GM12878 (cell line): ENCODE measurements at regions not wholly inside any gene's neighbourhood (a gene's known extent, or its start where the extent isn't known, plus 50 kb on each side); places are given as distances from the start of the nearest gene placed in this dataset.

ENCODE experiments used
- ATAC-seq: fragments of 200-7000 bp; cut with Tn5 transposase; 3 replicates; pipeline ENCODE4 v1.9.1; 2020; ENCODE audit warnings: mild to moderate bottlenecking, moderate library complexity
- BruUV-seq: library from RNA; stranded (reverse); fragments of 400-500 nt; replicated peaks from 2 replicates; lab custom pipeline; 2021; lab: Mats Ljungman, UMichigan
- CTCF ChIA-PET: fragments of 300-600 bp; sonication (Branson Sonifier 250); formaldehyde crosslinking; extraction: SDS; loops from one replicate; lab custom pipeline; 2021; ENCODE audit warnings: inconsistent platforms; lab: Yijun Ruan, JAX
- POLR2A ChIA-PET: fragments of 350-600 bp; formaldehyde crosslinking; extraction: SDS; loops from one replicate; lab custom pipeline; 2021; ENCODE audit warnings: inconsistent platforms; lab: Charles Lee
- RAD21 ChIA-PET: fragments of 300-600 bp; sonication (Branson Sonifier 250); formaldehyde crosslinking; loops from one replicate; lab custom pipeline; 2023; ENCODE audit warnings: antibody characterized with exemption; ENCODE audit not compliant: unreplicated experiment; lab: Charles Lee
- SMC1A ChIA-PET: fragments of 300-600 bp; sonication (Branson Sonifier 250); formaldehyde crosslinking; loops from one replicate; lab custom pipeline; 2023; ENCODE audit not compliant: unreplicated experiment, uncharacterized antibody; lab: Charles Lee
- DNase-seq: peaks from one replicate; pipeline ENCODE4 v3.0.0-alpha.2; 2011; ENCODE audit warnings: low read depth, low spot score
- FAIRE-seq: peaks from 3 replicates; lab custom pipeline; 2011; peaks lifted over from hg19 to GRCh38; lab: Jason Lieb, UNC
- H2AFZ ChIP-seq: 2 replicates; pipeline ENCODE4 v1.6.0; 2011; ENCODE audit warnings: low read depth, low read length, control low read depth; ENCODE audit not compliant: control insufficient read depth
- H3K27ac ChIP-seq: 2 replicates; pipeline ENCODE4 v1.5.1; 2011; ENCODE audit warnings: control low read depth; ENCODE audit not compliant: control insufficient read depth, insufficient read depth
- H3K27me3 ChIP-seq, 2 experiments: replicated peaks in 1 of 2; 2 replicates each; pipeline versions ENCODE4 v1.6.0 to v1.6.1; 2011; ENCODE audit warnings: low read length in 1 of 2; ENCODE audit not compliant: control insufficient read depth in 2 of 2, insufficient read depth in 2 of 2
- H3K36me3 ChIP-seq, 2 experiments: 2 replicates each; pipeline ENCODE4 v1.5.1; 2011; ENCODE audit warnings: low read length in 1 of 2; ENCODE audit not compliant: control insufficient read depth in 2 of 2, insufficient read depth in 2 of 2
- H3K4me1 ChIP-seq: 2 replicates; pipeline ENCODE4 v1.6.1; 2011; ENCODE audit warnings: mild to moderate bottlenecking, low read length, moderate library complexity, mixed read lengths; ENCODE audit not compliant: control insufficient read depth, insufficient read depth
- H3K4me2 ChIP-seq: 2 replicates; pipeline ENCODE4 v1.6.0; 2011; ENCODE audit warnings: control low read depth; ENCODE audit not compliant: control insufficient read depth, insufficient read depth
- H3K4me3 ChIP-seq: fragments of 200-600 bp; sonication (generic); 2 replicates; pipeline ENCODE4 v1.5.1; 2016
- H3K79me2 ChIP-seq: 2 replicates; pipeline ENCODE4 v1.6.0; 2011; ENCODE audit warnings: low read length; ENCODE audit not compliant: control insufficient read depth, insufficient read depth
- H3K9ac ChIP-seq: 2 replicates; pipeline ENCODE4 v1.8.0; 2011; ENCODE audit warnings: low read length, control low read depth, mixed read lengths; ENCODE audit not compliant: control insufficient read depth, insufficient read depth
- H3K9me3 ChIP-seq: replicated peaks from 3 replicates; pipeline ENCODE4 v1.5.1; 2011; ENCODE audit warnings: mild to moderate bottlenecking, low read length; ENCODE audit not compliant: control insufficient read depth, insufficient read depth
- H4K20me1 ChIP-seq: 2 replicates; pipeline ENCODE4 v1.6.0; 2011; ENCODE audit not compliant: control insufficient read depth, insufficient read depth
- BRCA1 ChIP-seq: IDR thresholded peaks from 2 replicates; pipeline ENCODE4 v1.6.1; 2011; ENCODE audit warnings: low read depth, low read length, improper control_type of control experiment
- CBX5 ChIP-seq: sonication (generic); IDR thresholded peaks from 2 replicates; pipeline ENCODE4 v1.6.1; 2016; ENCODE audit warnings: low read depth, moderate library complexity, mild to moderate bottlenecking, inconsistent platforms
- EGR1 ChIP-seq, 2 experiments: IDR thresholded peaks; 1 replicate in 1 of 2; 2 replicates in 1 of 2; pipeline ENCODE4 v1.6.1; 2011 to 2012; ENCODE audit warnings: low read depth in 2 of 2, low read length in 2 of 2, borderline replicate concordance in 1 of 2, mild to moderate bottlenecking in 1 of 2, moderate library complexity in 1 of 2
- HDGF ChIP-seq: fragments of 450-650 bp; IDR thresholded peaks from 2 replicates; pipeline ENCODE4 v1.6.1; 2016; ENCODE audit warnings: antibody characterized with exemption
- IKZF2 ChIP-seq, 2 experiments: fragments of 450-650 bp; IDR thresholded peaks; 2 replicates each; pipeline ENCODE4 v1.6.1; 2017; ENCODE audit warnings: mild to moderate bottlenecking in 2 of 2, moderate library complexity in 2 of 2
- RUNX3 ChIP-seq: IDR thresholded peaks from 2 replicates; pipeline ENCODE4 v1.6.1; 2012; ENCODE audit warnings: low read length, inconsistent platforms
- SIN3A ChIP-seq: IDR thresholded peaks from 2 replicates; pipeline ENCODE4 v1.6.1; 2012; ENCODE audit warnings: low read depth, low read length, improper control_type of control experiment
- SIX5 ChIP-seq: IDR thresholded peaks from 2 replicates; pipeline ENCODE4 v1.6.1; 2011; ENCODE audit warnings: mild to moderate bottlenecking, low read depth, low read length, moderate library complexity; ENCODE audit not compliant: severe bottlenecking
- SMAD5 ChIP-seq: IDR thresholded peaks from 2 replicates; pipeline ENCODE4 v1.6.1; 2016; ENCODE audit warnings: antibody characterized with exemption, low read depth
- TARDBP ChIP-seq: IDR thresholded peaks from 2 replicates; pipeline ENCODE4 v1.6.1; 2016; ENCODE audit warnings: borderline replicate concordance
- WRNIP1 ChIP-seq: IDR thresholded peaks from 2 replicates; pipeline ENCODE4 v1.6.1; 2011; ENCODE audit warnings: low read depth, low read length, improper control_type of control experiment, borderline replicate concordance
- ZNF207 ChIP-seq: fragments of 450-650 bp; IDR thresholded peaks from 2 replicates; pipeline ENCODE4 v1.6.1; 2014; ENCODE audit warnings: antibody characterized with exemption, mild to moderate bottlenecking, borderline replicate concordance
- ZNF24 ChIP-seq: fragments of 450-650 bp; IDR thresholded peaks from 2 replicates; pipeline ENCODE4 v1.6.1; 2017; ENCODE audit warnings: antibody characterized with exemption, mild to moderate bottlenecking
- ZZZ3 ChIP-seq: IDR thresholded peaks from 2 replicates; pipeline ENCODE4 v1.6.1; 2011; ENCODE audit warnings: low read depth; ENCODE audit not compliant: control insufficient read depth, insufficient read length
- WGBS: methylation state at CpG from one replicate; pipeline ENCODE4 v1.1.6; 2016; ENCODE audit warnings: low lambda C conversion rate; ENCODE audit not compliant: insufficient replicate concordance, insufficient coverage; ENCODE audit errors: missing lambda C conversion rate; 5-methylcytosine and 5-hydroxymethylcytosine counted together
- in situ Hi-C: fragments of 300-500 bp; cut with MboI; formaldehyde crosslinking; loops from 9 replicates; pipeline ENCODE4 v1.14.3; 2018; ENCODE audit warnings: mixed read lengths
- intact Hi-C: fragments of 100-400 bp; cut with micrococcal nuclease; formaldehyde crosslinking; loops from one replicate; pipeline ENCODE4 v1.14.2; 2022; ENCODE audit not compliant: unreplicated experiment
- TF ChIP-seq, protein P1 (sequence below): IDR thresholded peaks from 2 replicates; pipeline ENCODE4 v1.6.1; 2011; ENCODE audit warnings: borderline replicate concordance, low read depth, mild to moderate bottlenecking, moderate library complexity, low read length; ENCODE audit not compliant: insufficient read depth, poor library complexity, severe bottlenecking
- TF ChIP-seq, protein P2 (sequence below): IDR thresholded peaks from 2 replicates; pipeline ENCODE4 v1.6.1; 2012; ENCODE audit warnings: low read length, inconsistent platforms
- TF ChIP-seq, protein P3 (sequence below): IDR thresholded peaks from 2 replicates; pipeline ENCODE4 v1.6.1; 2012; ENCODE audit warnings: low read depth, low read length, improper control_type of control experiment
- TF ChIP-seq, protein P4 (sequence below): fragments of 150-350 bp; IDR thresholded peaks from 2 replicates; pipeline ENCODE4 v1.6.1; 2014; ENCODE audit warnings: mild to moderate bottlenecking, low read depth, low read length

DNA sequence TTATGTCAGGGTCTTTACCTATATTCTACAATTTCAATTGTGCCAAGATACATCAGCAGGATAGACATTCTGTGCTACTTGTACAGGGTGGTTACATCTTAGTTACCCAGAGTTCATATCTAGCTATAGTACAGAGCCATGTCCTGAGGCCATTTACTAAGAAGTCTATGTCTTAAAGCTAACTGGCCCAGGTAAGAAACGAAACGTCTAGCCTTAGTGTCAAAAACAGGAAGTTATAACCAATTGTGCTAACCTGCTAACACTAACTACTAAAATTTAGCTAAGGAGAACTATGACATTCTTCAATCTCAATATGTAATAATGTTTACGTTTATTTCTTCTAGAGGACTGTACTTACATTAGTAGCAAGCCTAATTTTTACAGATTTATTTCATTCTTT, 717.2 kb upstream of the UBE2E2 start:
- Histone ChIP-seq H3K36me3 (no peaks in the 10 kb centered on the region), H3K9me3 (no peaks in the 10 kb centered on the region), H3K4me2 (no peak overlapping the region), H3K27me3 (no peaks in the 10 kb centered on the region), H3K4me3 (no peak overlapping the region), H4K20me1 (no peaks in the 10 kb centered on the region), H2AFZ (no peak overlapping the region), H3K9ac (no peak overlapping the region), H3K79me2 (no peaks in the 10 kb centered on the region), H3K27ac (no peak overlapping the region), H3K4me1 (no peaks in the 10 kb centered on the region)
- DNase-seq (no peak), FAIRE-seq (no peak), ATAC-seq (no peak)
- intact Hi-C loops (no loop called here), in situ Hi-C loops (no loop called here)
- SMC1A ChIA-PET, result interaction anchor here (1.1 kb wide), 1 partner anchor 50 kb away, joined by 3 read pairs; no protein-coding TSS in a partner anchor
- BruUV-seq, result no TSS peak
- RAD21 ChIA-PET, result no interaction called here
- POLR2A ChIA-PET, result no interaction called here
- CTCF ChIA-PET, result no interaction called here
- TF ChIP-seq IKZF2 (IDR thresholded peaks at IDR 0.05) (no peak), TARDBP (no peak), SIN3A (no peak), BRCA1 (no peak), ZNF207 (no peak), CBX5 (no peak), SIX5 (no peak), SMAD5 (no peak), ZZZ3 (no peak), RUNX3 (no peak), ZNF24 (no peak), EGR1 (IDR thresholded peaks at IDR 0.05; ENCODE audit: borderline replicate concordance in 1 of 2, low read depth in 2 of 2, low read length in 2 of 2) (no peak), HDGF (no peak), WRNIP1 (no peak)
- TF ChIP-seq, protein P1, sequence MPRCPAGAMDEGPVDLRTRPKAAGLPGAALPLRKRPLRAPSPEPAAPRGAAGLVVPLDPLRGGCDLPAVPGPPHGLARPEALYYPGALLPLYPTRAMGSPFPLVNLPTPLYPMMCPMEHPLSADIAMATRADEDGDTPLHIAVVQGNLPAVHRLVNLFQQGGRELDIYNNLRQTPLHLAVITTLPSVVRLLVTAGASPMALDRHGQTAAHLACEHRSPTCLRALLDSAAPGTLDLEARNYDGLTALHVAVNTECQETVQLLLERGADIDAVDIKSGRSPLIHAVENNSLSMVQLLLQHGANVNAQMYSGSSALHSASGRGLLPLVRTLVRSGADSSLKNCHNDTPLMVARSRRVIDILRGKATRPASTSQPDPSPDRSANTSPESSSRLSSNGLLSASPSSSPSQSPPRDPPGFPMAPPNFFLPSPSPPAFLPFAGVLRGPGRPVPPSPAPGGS, result no peak
- TF ChIP-seq, protein P2, sequence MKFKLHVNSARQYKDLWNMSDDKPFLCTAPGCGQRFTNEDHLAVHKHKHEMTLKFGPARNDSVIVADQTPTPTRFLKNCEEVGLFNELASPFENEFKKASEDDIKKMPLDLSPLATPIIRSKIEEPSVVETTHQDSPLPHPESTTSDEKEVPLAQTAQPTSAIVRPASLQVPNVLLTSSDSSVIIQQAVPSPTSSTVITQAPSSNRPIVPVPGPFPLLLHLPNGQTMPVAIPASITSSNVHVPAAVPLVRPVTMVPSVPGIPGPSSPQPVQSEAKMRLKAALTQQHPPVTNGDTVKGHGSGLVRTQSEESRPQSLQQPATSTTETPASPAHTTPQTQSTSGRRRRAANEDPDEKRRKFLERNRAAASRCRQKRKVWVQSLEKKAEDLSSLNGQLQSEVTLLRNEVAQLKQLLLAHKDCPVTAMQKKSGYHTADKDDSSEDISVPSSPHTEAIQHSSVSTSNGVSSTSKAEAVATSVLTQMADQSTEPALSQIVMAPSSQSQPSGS, result no peak
- TF ChIP-seq, protein P3, sequence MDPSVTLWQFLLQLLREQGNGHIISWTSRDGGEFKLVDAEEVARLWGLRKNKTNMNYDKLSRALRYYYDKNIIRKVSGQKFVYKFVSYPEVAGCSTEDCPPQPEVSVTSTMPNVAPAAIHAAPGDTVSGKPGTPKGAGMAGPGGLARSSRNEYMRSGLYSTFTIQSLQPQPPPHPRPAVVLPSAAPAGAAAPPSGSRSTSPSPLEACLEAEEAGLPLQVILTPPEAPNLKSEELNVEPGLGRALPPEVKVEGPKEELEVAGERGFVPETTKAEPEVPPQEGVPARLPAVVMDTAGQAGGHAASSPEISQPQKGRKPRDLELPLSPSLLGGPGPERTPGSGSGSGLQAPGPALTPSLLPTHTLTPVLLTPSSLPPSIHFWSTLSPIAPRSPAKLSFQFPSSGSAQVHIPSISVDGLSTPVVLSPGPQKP, result no peak
- TF ChIP-seq, protein P4, sequence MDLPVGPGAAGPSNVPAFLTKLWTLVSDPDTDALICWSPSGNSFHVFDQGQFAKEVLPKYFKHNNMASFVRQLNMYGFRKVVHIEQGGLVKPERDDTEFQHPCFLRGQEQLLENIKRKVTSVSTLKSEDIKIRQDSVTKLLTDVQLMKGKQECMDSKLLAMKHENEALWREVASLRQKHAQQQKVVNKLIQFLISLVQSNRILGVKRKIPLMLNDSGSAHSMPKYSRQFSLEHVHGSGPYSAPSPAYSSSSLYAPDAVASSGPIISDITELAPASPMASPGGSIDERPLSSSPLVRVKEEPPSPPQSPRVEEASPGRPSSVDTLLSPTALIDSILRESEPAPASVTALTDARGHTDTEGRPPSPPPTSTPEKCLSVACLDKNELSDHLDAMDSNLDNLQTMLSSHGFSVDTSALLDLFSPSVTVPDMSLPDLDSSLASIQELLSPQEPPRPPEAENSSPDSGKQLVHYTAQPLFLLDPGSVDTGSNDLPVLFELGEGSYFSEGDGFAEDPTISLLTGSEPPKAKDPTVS, result no peak
- WGBS, result 3% methylated on average over 3 of the region's 3 CpGs
